NCI-H446 (cell line): ENCODE measurements at regions not wholly inside any gene's neighbourhood (a gene's known extent, or its start where the extent isn't known, plus 50 kb on each side); places are given as distances from the start of the nearest gene placed in this dataset.
"Not testable (repeated sequence)": the region's sequence is repeated elsewhere in the genome, so short reads cannot be mapped to it uniquely, and the experiment has no call there.

Experiments
- DNase-seq, 2 experiments: peaks; one replicate each; lab custom pipeline; 2025; lab: John Stamatoyannopoulos, UW

- DNase-seq = not testable (repeated sequence)
Observed at GRCh38 chr22:22296047-22296446, 51.5 kb downstream of the VPREB1 start.

GRCh38 chr22:22297159-22297793 is 52.7 kb downstream of the VPREB1 start:
- not testable (repeated sequence) for DNase-seq

GRCh38 chr22:22297794-22298653 is 53.4 kb downstream of the VPREB1 start:
- DNase-seq = peak; percentile 13 to 56

- DNase-seq = not testable (repeated sequence)
Observed at GRCh38 chr22:22298654-22299009, 54.0 kb downstream of the VPREB1 start.

DNA sequence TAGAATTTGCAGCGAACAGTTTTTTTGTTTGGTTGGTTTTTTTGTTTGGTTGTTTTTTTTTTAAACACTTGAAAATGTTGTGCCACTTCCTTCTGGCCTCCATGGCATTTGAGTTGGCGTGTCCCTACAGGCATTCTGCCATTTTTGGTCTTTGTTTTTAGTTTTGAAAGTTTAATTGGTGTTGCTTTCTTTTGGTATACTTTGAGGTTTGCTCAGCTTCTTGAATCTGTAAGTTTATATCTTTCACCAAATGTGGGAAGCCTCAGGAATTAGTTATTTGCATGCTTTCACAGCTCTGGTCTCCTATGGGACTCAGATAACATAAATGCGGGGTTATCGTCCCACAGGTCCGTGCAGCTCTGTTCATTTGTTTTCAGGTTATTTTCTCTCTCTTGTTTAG is 55.9 kb downstream of the VPREB1 start:
- DNase-seq = not testable (repeated sequence)

DNA sequence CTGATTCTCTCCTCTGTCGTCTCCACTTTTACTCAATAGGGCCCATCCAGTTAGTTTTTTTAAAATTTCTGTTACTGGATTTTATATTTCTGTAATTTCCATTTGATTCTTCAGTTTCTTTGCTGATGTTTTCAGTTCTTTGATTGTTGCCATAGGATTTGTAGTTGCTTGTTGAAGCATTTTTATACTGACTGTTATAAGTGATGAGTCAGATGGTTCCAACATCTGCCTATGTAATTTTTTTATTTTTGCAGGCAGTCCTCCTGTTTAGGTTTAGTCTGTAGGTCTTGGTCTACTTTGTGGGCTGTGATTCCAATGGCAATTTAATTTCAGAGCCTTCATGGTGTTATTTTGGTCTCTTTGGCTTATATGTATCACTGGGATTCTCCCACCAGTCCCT is 56.4 kb downstream of the VPREB1 start:
- not testable (repeated sequence) for DNase-seq

GRCh38 chr22:22316589-22316988 is 72.0 kb downstream of the VPREB1 start:
- DNase-seq = no peak

DNA sequence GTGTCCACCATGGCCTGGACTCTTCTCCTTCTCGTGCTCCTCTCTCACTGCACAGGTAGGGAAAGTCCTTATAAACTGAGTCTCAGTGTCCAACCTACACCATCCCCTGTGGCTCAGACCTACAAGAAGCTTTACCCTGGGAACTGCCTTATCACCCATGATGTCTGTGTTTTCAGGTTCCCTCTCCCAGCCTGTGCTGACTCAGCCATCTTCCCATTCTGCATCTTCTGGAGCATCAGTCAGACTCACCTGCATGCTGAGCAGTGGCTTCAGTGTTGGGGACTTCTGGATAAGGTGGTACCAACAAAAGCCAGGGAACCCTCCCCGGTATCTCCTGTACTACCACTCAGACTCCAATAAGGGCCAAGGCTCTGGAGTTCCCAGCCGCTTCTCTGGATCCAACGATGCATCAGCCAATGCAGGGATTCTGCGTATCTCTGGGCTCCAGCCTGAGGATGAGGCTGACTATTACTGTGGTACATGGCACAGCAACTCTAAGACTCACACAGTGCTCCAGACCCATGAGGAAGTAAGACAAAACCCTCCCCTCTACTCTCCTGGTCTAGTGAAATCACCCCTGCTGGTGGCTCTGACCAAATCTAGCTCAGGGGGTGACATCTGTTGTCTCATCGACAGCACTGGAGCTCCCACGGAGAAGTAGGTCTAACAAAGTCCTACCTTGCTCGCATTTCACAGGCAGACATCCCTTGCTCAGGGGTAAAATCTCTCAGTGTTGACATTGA is 74.3 kb downstream of the VPREB1 start:
- DNase-seq = no peak

- peak; percentile 37 to 72 for DNase-seq
Observed at GRCh38 chr22:22321743-22322611, 77.4 kb downstream of the VPREB1 start.

DNA sequence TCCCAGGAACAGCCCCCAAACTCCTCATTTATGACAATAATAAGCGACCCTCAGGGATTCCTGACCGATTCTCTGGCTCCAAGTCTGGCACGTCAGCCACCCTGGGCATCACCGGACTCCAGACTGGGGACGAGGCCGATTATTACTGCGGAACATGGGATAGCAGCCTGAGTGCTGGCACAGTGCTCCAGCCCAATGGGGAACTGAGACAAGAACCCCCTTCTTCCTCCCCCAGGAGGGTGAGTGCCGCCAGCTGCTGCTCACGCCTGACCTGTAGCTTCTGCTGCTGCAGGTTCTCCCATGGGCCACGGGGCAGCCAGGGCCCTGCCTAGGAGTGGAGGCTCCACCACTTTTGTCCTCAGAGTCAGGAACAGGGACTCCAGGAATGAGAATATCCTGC is 78.2 kb downstream of the VPREB1 start:
- DNase-seq = no peak

DNA sequence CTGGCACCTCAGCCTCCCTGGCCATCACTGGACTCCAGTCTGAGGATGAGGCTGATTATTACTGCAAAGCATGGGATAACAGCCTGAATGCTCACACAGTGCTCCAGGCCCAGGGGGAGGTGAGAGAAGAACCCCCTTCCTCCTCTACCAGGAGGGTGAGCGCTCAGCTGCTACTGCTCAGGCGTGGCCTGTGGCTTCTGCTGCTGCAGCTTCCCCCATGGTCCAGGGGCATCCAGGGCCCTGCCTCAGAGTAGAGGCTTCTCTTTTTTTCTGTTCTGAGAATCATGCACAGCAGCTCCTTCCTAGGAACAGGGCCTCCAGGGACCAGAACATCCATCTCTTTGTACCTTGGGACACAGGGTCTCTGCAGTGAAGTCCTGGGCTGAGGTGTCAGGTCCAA is 83.1 kb downstream of the VPREB1 start:
- DNase-seq = no peak

DNA sequence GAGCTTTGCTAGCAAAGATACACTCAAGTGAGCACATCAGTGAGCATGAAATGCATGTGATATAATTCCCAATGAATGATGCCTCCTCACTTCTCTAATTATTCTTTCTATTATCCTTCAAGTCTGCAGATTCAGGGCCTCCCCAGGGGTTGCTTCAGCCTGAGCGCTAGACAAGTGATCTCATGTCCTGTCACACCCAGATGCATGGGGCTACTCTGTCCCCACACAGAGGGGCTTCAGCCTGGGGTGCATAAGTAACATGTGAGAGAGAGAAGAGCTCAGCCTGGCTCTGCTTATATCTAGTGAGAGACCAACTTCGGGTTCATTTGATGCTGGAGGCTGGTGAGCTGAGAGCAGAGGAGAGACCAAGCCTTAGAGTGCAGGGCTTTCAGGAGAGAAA is 85.2 kb downstream of the VPREB1 start:
- no peak for DNase-seq

DNA sequence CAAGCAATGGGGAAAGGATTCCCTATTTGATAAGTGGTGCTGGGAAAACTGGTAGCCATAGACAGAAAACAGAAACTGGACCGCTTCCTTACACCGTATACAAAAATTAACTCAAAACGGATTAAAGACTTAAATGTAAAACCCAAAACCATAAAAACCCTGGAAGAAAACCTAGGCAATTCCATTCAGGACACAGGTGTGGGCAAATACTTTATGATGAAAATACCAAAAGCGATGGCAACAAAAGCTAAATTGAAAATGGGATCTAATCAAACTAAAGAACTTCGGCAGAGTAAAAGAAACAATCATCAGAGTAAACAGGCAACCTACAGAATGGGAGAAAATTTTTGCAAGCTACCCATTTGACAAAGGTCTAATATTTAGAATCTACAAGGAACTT is 91.1 kb downstream of the VPREB1 start:
- not testable (repeated sequence) for DNase-seq

DNA sequence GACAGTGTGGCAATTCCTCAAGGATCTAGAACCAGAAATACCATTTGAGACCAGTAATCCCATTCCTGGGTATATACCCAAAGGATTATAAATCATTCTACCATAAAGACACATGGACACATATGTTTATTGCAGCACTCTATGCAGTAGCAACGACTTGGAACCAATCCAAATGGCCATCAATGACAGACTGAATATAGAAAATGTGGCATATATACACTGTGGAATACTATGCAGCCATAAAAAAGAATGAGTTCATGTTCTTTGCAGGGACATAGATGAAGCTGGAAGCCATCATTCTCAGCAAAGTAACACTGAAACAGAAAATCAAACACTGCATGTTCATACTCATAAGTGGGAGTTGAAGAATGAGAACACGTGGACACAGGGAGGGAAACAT is 91.7 kb downstream of the VPREB1 start:
- DNase-seq = not testable (repeated sequence)

- not testable (repeated sequence) for DNase-seq
Observed at GRCh38 chr22:22338778-22339177, 94.2 kb downstream of the VPREB1 start.

DNA sequence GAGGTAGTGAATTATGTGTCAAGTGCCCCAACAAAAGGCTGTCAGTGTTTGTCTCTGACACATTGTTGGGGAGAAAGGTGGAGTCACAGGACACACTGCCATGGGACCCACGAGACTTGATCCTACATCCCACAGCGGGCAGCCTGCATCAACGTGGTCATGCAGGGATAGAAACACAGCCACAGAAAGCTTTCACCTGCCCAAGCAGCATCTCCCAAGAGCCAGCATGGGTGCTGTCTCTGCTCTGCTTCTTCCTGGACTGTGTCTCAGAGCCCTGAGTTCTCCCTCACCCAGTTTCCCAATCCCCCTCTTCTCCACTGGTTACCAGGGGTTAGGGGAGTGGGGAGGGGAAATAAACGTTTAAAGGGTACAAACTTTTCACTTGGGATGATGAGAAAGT is 97.2 kb downstream of the VPREB1 start:
- DNase-seq = no peak

DNA sequence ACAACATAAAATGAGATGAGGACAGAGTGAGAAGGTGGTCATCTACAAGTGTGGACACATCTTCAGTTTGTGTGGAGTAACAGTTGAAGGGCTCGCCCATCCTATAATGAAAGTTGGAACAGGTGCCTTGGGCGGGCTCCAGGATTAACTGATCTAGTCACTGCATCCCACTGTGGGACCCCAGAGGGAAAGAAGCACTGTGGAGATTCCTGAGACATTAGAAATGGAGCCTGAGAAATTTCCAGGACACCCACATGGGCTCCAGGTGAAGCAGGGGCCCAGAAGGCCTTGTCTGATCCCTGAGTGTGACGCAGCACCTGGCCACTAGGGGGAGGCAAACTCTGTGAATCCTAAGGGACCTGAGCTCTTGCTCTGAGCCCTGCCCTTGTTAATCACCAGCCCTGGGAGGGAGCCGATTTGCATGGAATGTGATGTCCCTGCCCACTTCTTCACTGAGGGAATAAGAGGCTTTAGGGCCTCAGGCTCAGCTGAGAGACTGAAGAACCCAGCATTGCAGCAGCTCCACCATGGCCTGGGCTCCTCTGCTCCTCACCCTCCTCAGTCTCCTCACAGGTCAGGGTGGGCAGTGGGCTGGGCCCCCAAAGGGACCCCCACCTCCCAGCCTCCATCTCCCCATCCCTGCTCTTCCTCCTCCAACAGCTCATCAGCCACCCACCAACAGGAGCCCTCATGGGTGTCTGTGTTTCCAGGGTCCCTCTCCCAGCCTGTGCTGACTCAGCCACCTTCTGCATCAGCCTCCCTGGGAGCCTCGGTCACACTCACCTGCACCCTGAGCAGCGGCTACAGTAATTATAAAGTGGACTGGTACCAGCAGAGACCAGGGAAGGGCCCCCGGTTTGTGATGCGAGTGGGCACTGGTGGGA is 98.4 kb downstream of the VPREB1 start:
- peak in 1 of 2 experiments; percentile 30 for DNase-seq

DNA sequence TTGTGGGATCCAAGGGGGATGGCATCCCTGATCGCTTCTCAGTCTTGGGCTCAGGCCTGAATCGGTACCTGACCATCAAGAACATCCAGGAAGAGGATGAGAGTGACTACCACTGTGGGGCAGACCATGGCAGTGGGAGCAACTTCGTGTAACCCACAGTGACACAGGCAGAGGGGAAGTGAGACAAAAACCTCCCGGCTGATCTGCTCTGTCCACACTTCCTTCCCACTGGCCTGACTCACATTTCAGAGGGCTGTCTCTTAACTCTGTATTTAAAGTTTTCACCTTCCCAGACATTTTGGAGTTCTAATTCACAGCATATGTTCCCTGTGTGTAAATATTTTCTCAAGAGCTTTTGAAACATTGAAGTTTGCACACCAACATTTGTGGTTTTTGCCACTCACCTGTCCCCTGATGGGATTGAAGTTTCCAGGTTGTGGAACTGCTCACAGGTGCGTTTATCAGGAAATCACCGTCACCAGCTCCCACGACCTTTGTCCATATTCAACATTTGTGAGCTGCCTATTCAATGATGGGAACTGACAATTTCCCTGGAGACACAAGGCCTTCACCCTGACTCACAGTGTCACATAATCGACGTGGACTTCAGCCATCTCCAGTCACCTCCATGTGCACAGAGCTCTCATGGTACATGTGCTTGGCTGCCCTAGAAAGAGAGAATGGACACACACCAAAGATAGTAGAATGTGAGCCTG is 99.2 kb downstream of the VPREB1 start:
- DNase-seq = no peak

GRCh38 chr22:22344430-22344829 is 99.8 kb downstream of the VPREB1 start:
- DNase-seq = no peak

DNA sequence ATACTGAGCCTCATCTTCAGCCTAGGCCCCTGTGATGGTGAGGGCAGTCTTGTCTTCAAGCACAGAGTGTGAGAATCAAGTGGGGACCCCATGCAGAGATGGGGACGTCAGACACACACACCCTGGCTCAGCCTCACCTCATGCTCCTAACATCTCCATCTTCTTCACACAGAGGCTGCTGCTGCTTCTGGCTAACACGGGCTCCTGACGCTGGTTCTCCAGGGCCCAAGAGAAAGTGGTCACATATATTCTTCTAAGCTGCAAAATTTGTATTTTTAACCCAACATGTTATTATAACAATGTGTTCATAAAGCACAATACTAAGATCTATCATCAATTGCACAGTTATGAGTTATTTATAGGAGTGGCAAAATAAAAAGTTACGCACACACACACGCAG is 101.2 kb downstream of the VPREB1 start:
- DNase-seq = no peak
